ENCODE measurements at regions not wholly inside any gene's neighbourhood (a gene's known extent, or its start where the extent isn't known, plus 50 kb on each side); places are given as distances from the start of the nearest gene placed in this dataset.

- Histone ChIP-seq H3K9me3 (ENCODE audit: low read length) (0 out of 2 replicates have a peak, but pooled peaks cover 13% of the 10 kb centered on the region), H3K27me3 (ENCODE audit: low read length) (no peaks in the 10 kb centered on the region), H3K9ac (ENCODE audit: low read length) (no peak overlapping the region), H3F3A (ENCODE audit: low read length, unreplicated experiment) (no peaks in the 10 kb centered on the region), H2AFZ (ENCODE audit: low read length) (no peak overlapping the region), H3K36me3 (ENCODE audit: low read depth, low read length) (peaks cover 15% of the 10 kb centered on the region), H3K4me1 (ENCODE audit: insufficient read depth, low read length) (0 out of 2 replicates have a peak, but pooled peaks cover 3% of the 10 kb centered on the region), H3K9me2 (replicated peaks; ENCODE audit: low read length) (no peaks in the 10 kb centered on the region), H3K4me2 (ENCODE audit: low read length) (no peak overlapping the region), H3K79me2 (ENCODE audit: low read length) (no peaks in the 10 kb centered on the region), H3K4me3 (ENCODE audit: low read length) (no peak overlapping the region), H3K27ac (ENCODE audit: low read length) (no peak overlapping the region), H4K20me1 (ENCODE audit: low read length) (no peaks in the 10 kb centered on the region)
- DNase-seq = no peak
- no peak for TF ChIP-seq EZH2 (IDR thresholded peaks at IDR 0.05; ENCODE audit: low read length, unreplicated experiment)
- TF ChIP-seq EZH2phosphoT487 (IDR thresholded peaks at IDR 0.05; ENCODE audit: borderline replicate concordance, low read length) = no peak
- TF ChIP-seq CTCF (conservative IDR thresholded peaks at IDR 0.05; ENCODE audit: low read depth, low read length) = no peak
- CTCF ChIA-PET = no interaction called here
- BruUV-seq (replicated peaks) = no TSS peak
- no peak for ATAC-seq
- intact Hi-C loops (cut with micrococcal nuclease) = no loop called here
- POLR2A ChIA-PET (ENCODE audit: unreplicated experiment) = no interaction called here
Observed at GRCh38 chr13:40875583-40875982, 86.2 kb downstream of the SLC25A15 start.

DNA sequence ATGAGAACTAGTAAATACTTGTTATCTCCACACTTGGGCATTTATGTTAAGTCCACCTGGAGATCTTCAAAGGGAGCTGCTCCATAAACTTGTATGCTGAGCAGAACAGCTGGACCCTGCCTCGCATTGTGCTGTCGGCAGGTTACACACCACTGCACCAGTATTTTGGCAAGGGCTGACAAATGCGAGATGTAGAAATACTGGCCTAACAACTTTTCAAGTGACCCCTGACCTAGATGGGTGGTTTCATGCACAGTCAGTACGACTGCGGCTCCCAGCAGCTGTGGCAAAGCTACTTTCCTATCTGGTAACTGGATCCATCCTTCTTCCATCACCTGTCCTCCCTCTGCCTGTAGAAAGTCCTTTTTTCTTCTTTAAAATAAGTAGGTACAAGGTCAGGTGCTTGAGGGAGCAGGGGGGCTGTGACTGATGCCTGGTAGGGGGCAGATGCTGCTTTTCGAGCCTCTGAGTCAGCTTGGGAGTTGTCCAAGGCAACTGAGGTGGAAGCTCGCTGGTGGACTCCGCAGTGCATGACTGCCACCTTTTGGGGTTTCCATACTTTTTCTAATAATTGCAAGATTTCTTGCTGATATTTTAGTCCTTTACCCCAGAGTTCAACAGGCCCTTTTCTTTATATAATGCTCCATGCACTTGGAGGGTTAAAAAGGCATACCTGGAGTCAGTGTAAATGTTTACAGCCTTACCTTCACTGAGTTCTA, 86.8 kb downstream of the SLC25A15 start:
- ChIA-PET POLR2A (ENCODE audit: unreplicated experiment) (no interaction called here), CTCF (no interaction called here)
- no TSS peak for BruUV-seq (replicated peaks)
- no peak overlapping the region for H3K27ac ChIP-seq (ENCODE audit: low read length)
- H3K27me3 ChIP-seq (ENCODE audit: low read length) = no peaks in the 10 kb centered on the region
- peaks cover 15% of the 10 kb centered on the region for H3K36me3 ChIP-seq (ENCODE audit: low read depth, low read length)
- intact Hi-C loops (cut with micrococcal nuclease) = no loop called here
- no peak for ATAC-seq
- H3K4me3 ChIP-seq (ENCODE audit: low read length) = no peak overlapping the region
- no peak overlapping the region for H3K9ac ChIP-seq (ENCODE audit: low read length)
- H2AFZ ChIP-seq (ENCODE audit: low read length) = no peak overlapping the region
- H3K9me3 ChIP-seq (ENCODE audit: low read length) = 0 out of 2 replicates have a peak, but pooled peaks cover 13% of the 10 kb centered on the region
- 0 out of 2 replicates have a peak, but pooled peaks cover 3% of the 10 kb centered on the region for H3K4me1 ChIP-seq (ENCODE audit: insufficient read depth, low read length)
- H3K4me2 ChIP-seq (ENCODE audit: low read length) = no peak overlapping the region
- no peaks in the 10 kb centered on the region for H3K79me2 ChIP-seq (ENCODE audit: low read length)
- no peaks in the 10 kb centered on the region for H4K20me1 ChIP-seq (ENCODE audit: low read length)
- peak; percentile 57 for DNase-seq
- H3F3A ChIP-seq (ENCODE audit: low read length, unreplicated experiment) = no peaks in the 10 kb centered on the region
- TF ChIP-seq CTCF (conservative IDR thresholded peaks at IDR 0.05; ENCODE audit: low read depth, low read length) (no peak), EZH2 (IDR thresholded peaks at IDR 0.05; ENCODE audit: low read length, unreplicated experiment) (no peak)
- no peaks in the 10 kb centered on the region for H3K9me2 ChIP-seq (replicated peaks; ENCODE audit: low read length)

- H4K20me1 ChIP-seq (ENCODE audit: low read length) = no peaks in the 10 kb centered on the region
- no peak for DNase-seq
- ChIA-PET POLR2A (ENCODE audit: unreplicated experiment) (no interaction called here), CTCF (no interaction called here)
- no peak overlapping the region for H3K9ac ChIP-seq (ENCODE audit: low read length)
- H3K79me2 ChIP-seq (ENCODE audit: low read length) = no peaks in the 10 kb centered on the region
- H3K4me2 ChIP-seq (ENCODE audit: low read length) = no peak overlapping the region
- no peaks in the 10 kb centered on the region for H3K9me2 ChIP-seq (replicated peaks; ENCODE audit: low read length)
- 0 out of 2 replicates have a peak, but pooled peaks cover 3% of the 10 kb centered on the region for H3K4me1 ChIP-seq (ENCODE audit: insufficient read depth, low read length)
- peaks cover 15% of the 10 kb centered on the region for H3K36me3 ChIP-seq (ENCODE audit: low read depth, low read length)
- H3K4me3 ChIP-seq (ENCODE audit: low read length) = no peak overlapping the region
- intact Hi-C loops (cut with micrococcal nuclease) = no loop called here
- no peaks in the 10 kb centered on the region for H3K27me3 ChIP-seq (ENCODE audit: low read length)
- TF ChIP-seq EZH2phosphoT487 (IDR thresholded peaks at IDR 0.05; ENCODE audit: borderline replicate concordance, low read length) (no peak), EZH2 (IDR thresholded peaks at IDR 0.05; ENCODE audit: low read length, unreplicated experiment) (no peak), CTCF (conservative IDR thresholded peaks at IDR 0.05; ENCODE audit: low read depth, low read length) (no peak)
- H3K9me3 ChIP-seq (ENCODE audit: low read length) = 0 out of 2 replicates have a peak, but pooled peaks cover 13% of the 10 kb centered on the region
- no TSS peak for BruUV-seq (replicated peaks)
- no peak overlapping the region for H3K27ac ChIP-seq (ENCODE audit: low read length)
- H2AFZ ChIP-seq (ENCODE audit: low read length) = no peak overlapping the region
- no peaks in the 10 kb centered on the region for H3F3A ChIP-seq (ENCODE audit: low read length, unreplicated experiment)
- no peak for ATAC-seq
Observed at GRCh38 chr13:40878321-40878720, 88.9 kb downstream of the SLC25A15 start.
